H1 (cell line): ENCODE measurements at regions not wholly inside any gene's neighbourhood (a gene's known extent, or its start where the extent isn't known, plus 50 kb on each side); places are given as distances from the start of the nearest gene placed in this dataset.

Experiments used
- CTCF ChIA-PET: fragments of 300-600 bp; sonication (Branson Sonifier 250); formaldehyde crosslinking; loops from one replicate; lab custom pipeline; 2021; ENCODE audit not compliant: partially characterized antibody; lab: Charles Lee
- POLR2A ChIA-PET: fragments of 300-600 bp; sonication (Branson Sonifier 250); formaldehyde crosslinking; loops from one replicate; lab custom pipeline; 2021; ENCODE audit warnings: inconsistent platforms; ENCODE audit not compliant: partially characterized antibody; lab: Charles Lee
- DNase-seq, 2 experiments: peaks; one replicate each; pipeline versions ENCODE4 v3.0.0 to v3.0.0-alpha.2; 2010 to 2022; ENCODE audit warnings: low spot score in 2 of 2, low read depth in 1 of 2, mixed read lengths in 1 of 2
- FAIRE-seq: peaks from 2 replicates; lab custom pipeline; 2011; peaks lifted over from hg19 to GRCh38; lab: Jason Lieb, UNC
- H2AFZ ChIP-seq: 2 replicates; pipeline ENCODE4 v1.8.1; 2012; ENCODE audit warnings: low read length, inconsistent platforms
- H2AK5ac ChIP-seq: 2 replicates; pipeline ENCODE4 v1.6.1; 2013; ENCODE audit warnings: low read depth, low read length
- H2BK120ac ChIP-seq: replicated peaks from 2 replicates; pipeline ENCODE3; 2013; ENCODE audit warnings: low read depth, low read length, inconsistent platforms
- H2BK12ac ChIP-seq: 2 replicates; pipeline ENCODE4 v1.6.1; 2013; ENCODE audit warnings: low read depth, low read length
- H2BK15ac ChIP-seq: 2 replicates; pipeline ENCODE4 v1.6.1; 2013; ENCODE audit warnings: low read length
- H2BK20ac ChIP-seq: 2 replicates; pipeline ENCODE4 v1.6.1; 2013; ENCODE audit warnings: low read length
- H2BK5ac ChIP-seq: 2 replicates; pipeline ENCODE4 v1.6.1; 2013; ENCODE audit warnings: low read depth, low read length
- H3K14ac ChIP-seq: 2 replicates; pipeline ENCODE4 v1.6.1; 2013; ENCODE audit warnings: inconsistent platforms; ENCODE audit not compliant: insufficient read length
- H3K18ac ChIP-seq: 2 replicates; pipeline ENCODE4 v1.6.1; 2013; ENCODE audit warnings: low read length; ENCODE audit errors: extremely low read depth
- H3K23ac ChIP-seq: 2 replicates; pipeline ENCODE4 v1.6.1; 2013; ENCODE audit warnings: inconsistent platforms; ENCODE audit not compliant: insufficient read length
- H3K23me2 ChIP-seq: 2 replicates; pipeline ENCODE4 v1.6.1; 2013; ENCODE audit warnings: low read depth, low read length
- H3K27ac ChIP-seq: 2 replicates; pipeline ENCODE4 v1.6.1; 2011; ENCODE audit warnings: low read depth, low read length, inconsistent platforms
- H3K27me3 ChIP-seq, 4 experiments: replicated peaks in 1 of 4; 1 replicate in 1 of 4; 2 replicates in 3 of 4; pipeline versions ENCODE4 v1.6.1 to v1.8.1; 2011 to 2013; ENCODE audit warnings: low read length in 3 of 4, mild to moderate bottlenecking in 3 of 4, inconsistent platforms in 2 of 4, mixed read lengths in 2 of 4, moderate library complexity in 1 of 4; ENCODE audit not compliant: control insufficient read depth in 3 of 4, insufficient read depth in 3 of 4; ENCODE audit errors: extremely low read depth in 1 of 4
- H3K36me3 ChIP-seq, 4 experiments: 2 replicates each; pipeline versions ENCODE4 v1.6.1 to v1.8.1; 2011 to 2013; ENCODE audit warnings: mild to moderate bottlenecking in 4 of 4, low read length in 3 of 4, moderate library complexity in 2 of 4, control low read depth in 1 of 4, inconsistent platforms in 1 of 4; ENCODE audit not compliant: insufficient read depth in 4 of 4, control insufficient read depth in 2 of 4
- H3K4ac ChIP-seq: replicated peaks from 2 replicates; pipeline ENCODE3; 2013; ENCODE audit warnings: low read length, low read depth, mixed read lengths, inconsistent platforms; ENCODE audit not compliant: insufficient read length
- H3K4me1 ChIP-seq, 4 experiments: replicated peaks in 1 of 4; 1 replicate in 1 of 4; 2 replicates in 3 of 4; pipeline versions ENCODE4 v1.6.1 to v1.8.1; 2011 to 2013; ENCODE audit warnings: low read length in 3 of 4, inconsistent platforms in 2 of 4, mixed read lengths in 1 of 4; ENCODE audit not compliant: insufficient read depth in 4 of 4, control insufficient read depth in 3 of 4
- H3K4me2 ChIP-seq, 2 experiments: 2 replicates each; pipeline versions ENCODE4 v1.6.1 to v1.8.1; 2011 to 2013; ENCODE audit warnings: low read depth in 2 of 2, low read length in 2 of 2, control low read depth in 1 of 2, inconsistent platforms in 1 of 2, mild to moderate bottlenecking in 1 of 2; ENCODE audit not compliant: insufficient read depth in 1 of 2
- H3K4me3 ChIP-seq, 4 experiments: fragments of 200-600, 300-600 bp in 1 of 4; sonication (generic), shearing (Covaris generic), sonication (Bioruptor Twin) in 1 of 4; 2 replicates each; pipeline versions ENCODE4 v1.5.1 to v1.8.1; 2011 to 2016; ENCODE audit warnings: low read length in 4 of 4, low read depth in 3 of 4, control low read depth in 2 of 4, inconsistent platforms in 2 of 4, mild to moderate bottlenecking in 2 of 4, mixed read lengths in 1 of 4, moderate library complexity in 1 of 4; ENCODE audit not compliant: insufficient read depth in 2 of 4; ENCODE audit errors: extremely low read depth in 1 of 4
- H3K56ac ChIP-seq: replicated peaks from 2 replicates; pipeline ENCODE3; 2013; ENCODE audit warnings: low read depth, mild to moderate bottlenecking, mixed read lengths, low read length, inconsistent platforms; ENCODE audit not compliant: insufficient read length
- H3K79me1 ChIP-seq: 2 replicates; pipeline ENCODE4 v1.6.1; 2013; ENCODE audit warnings: low read depth, low read length, control low read depth
- H3K79me2 ChIP-seq, 2 experiments: 2 replicates each; pipeline versions ENCODE4 v1.6.1 to v1.8.1; 2012 to 2013; ENCODE audit warnings: low read length in 2 of 2, mild to moderate bottlenecking in 2 of 2, inconsistent platforms in 1 of 2; ENCODE audit not compliant: insufficient read depth in 2 of 2, control insufficient read depth in 1 of 2
- H3K9ac ChIP-seq, 4 experiments: replicated peaks in 1 of 4; 1 replicate in 1 of 4; 2 replicates in 3 of 4; pipeline versions ENCODE4 v1.6.1 to v1.8.1; 2011 to 2013; ENCODE audit warnings: low read depth in 3 of 4, low read length in 3 of 4, control low read depth in 2 of 4, mild to moderate bottlenecking in 2 of 4, moderate library complexity in 2 of 4, inconsistent platforms in 1 of 4; ENCODE audit errors: extremely low read depth in 1 of 4
- H3K9me3 ChIP-seq, 2 experiments: 2 replicates each; pipeline versions ENCODE4 v1.6.1 to v1.8.1; 2012 to 2013; ENCODE audit warnings: mild to moderate bottlenecking in 2 of 2, moderate library complexity in 2 of 2, control low read depth in 1 of 2, inconsistent platforms in 1 of 2, low read depth in 1 of 2, low read length in 1 of 2, mixed read lengths in 1 of 2; ENCODE audit not compliant: insufficient read depth in 2 of 2
- H4K20me1 ChIP-seq, 2 experiments: replicated peaks in 1 of 2; 2 replicates each; pipeline versions ENCODE3 to v1.8.1; 2011 to 2013; ENCODE audit warnings: inconsistent platforms in 2 of 2, low read length in 2 of 2, mild to moderate bottlenecking in 1 of 2; ENCODE audit not compliant: insufficient read depth in 2 of 2, control insufficient read depth in 1 of 2
- H4K5ac ChIP-seq: 2 replicates; pipeline ENCODE4 v1.6.1; 2013; ENCODE audit warnings: low read length, low read depth, mixed read lengths, inconsistent platforms; ENCODE audit not compliant: insufficient read length
- H4K8ac ChIP-seq: 2 replicates; pipeline ENCODE4 v1.8.0; 2013; ENCODE audit warnings: mild to moderate bottlenecking, moderate library complexity, low read length, inconsistent platforms; ENCODE audit not compliant: insufficient read depth; ENCODE audit errors: extremely low read depth
- H4K91ac ChIP-seq: replicated peaks from 2 replicates; pipeline ENCODE3; 2013; ENCODE audit warnings: low read length, mixed read lengths, inconsistent platforms; ENCODE audit not compliant: insufficient read length
- EP300 ChIP-seq, 2 experiments: IDR thresholded peaks; 1 replicate in 1 of 2; 2 replicates in 1 of 2; pipeline ENCODE4 v1.6.1; 2011 to 2012; ENCODE audit warnings: low read depth in 2 of 2, low read length in 2 of 2, mild to moderate bottlenecking in 2 of 2, borderline replicate concordance in 1 of 2, inconsistent platforms in 1 of 2, moderate library complexity in 1 of 2
- GABPA ChIP-seq: IDR thresholded peaks from 2 replicates; pipeline ENCODE4 v1.6.1; 2011; ENCODE audit warnings: mild to moderate bottlenecking, low read length, moderate library complexity, borderline replicate concordance; ENCODE audit not compliant: insufficient read depth
- JUND ChIP-seq: IDR thresholded peaks from 2 replicates; pipeline ENCODE4 v1.6.1; 2011; ENCODE audit warnings: mild to moderate bottlenecking, improper control_type of control experiment, low read length
- NANOG ChIP-seq: IDR thresholded peaks from 2 replicates; pipeline ENCODE4 v1.6.1; 2011; ENCODE audit warnings: low read length, low read depth, mild to moderate bottlenecking, inconsistent platforms; ENCODE audit not compliant: insufficient read depth, poor library complexity, severe bottlenecking
- POLR2A ChIP-seq, 2 experiments: IDR thresholded peaks; 1 replicate in 1 of 2; 2 replicates in 1 of 2; pipeline ENCODE4 v1.6.1; 2011; ENCODE audit warnings: low read depth in 2 of 2, low read length in 2 of 2, mild to moderate bottlenecking in 2 of 2; ENCODE audit errors: control extremely low read depth in 1 of 2
- RNF2 ChIP-seq: fragments of 200-900, 300-1000 bp; sonication (generic); IDR thresholded peaks from 2 replicates; pipeline ENCODE4 v1.7.1; 2016; ENCODE audit warnings: borderline replicate concordance, low read depth, mild to moderate bottlenecking, antibody characterized with exemption, low read length; ENCODE audit not compliant: poor library complexity, severe bottlenecking; ENCODE audit errors: missing control alignments
- SIRT6 ChIP-seq: IDR thresholded peaks from one replicate; pipeline ENCODE4 v1.7.1; 2012; ENCODE audit warnings: low read length, inconsistent platforms
- SIX5 ChIP-seq: IDR thresholded peaks from 2 replicates; pipeline ENCODE4 v1.6.1; 2011; ENCODE audit warnings: mild to moderate bottlenecking, low read depth, low read length
- SP1 ChIP-seq: IDR thresholded peaks from 2 replicates; pipeline ENCODE4 v1.6.1; 2011; ENCODE audit warnings: low read depth, low read length
- SUZ12 ChIP-seq: fragments of 200-600 bp; sonication (generic); IDR thresholded peaks from 2 replicates; pipeline ENCODE4 v1.6.1; 2012; ENCODE audit warnings: mild to moderate bottlenecking, inconsistent platforms, low read length, moderate library complexity, mixed read lengths
- TAF1 ChIP-seq: IDR thresholded peaks from 2 replicates; pipeline ENCODE4 v1.6.1; 2011; ENCODE audit warnings: mild to moderate bottlenecking, low read depth, low read length
- WGBS, 2 experiments: shearing (Covaris generic) in 1 of 2; methylation state at CpG; one replicate each; pipeline versions ENCODE4 v1.1.6 to v1.1.7; 2013 to 2015; ENCODE audit warnings: low lambda C conversion rate in 2 of 2, mixed read lengths in 2 of 2, inconsistent platforms in 1 of 2, low coverage in 1 of 2, missing lambda C conversion rate in 1 of 2; ENCODE audit not compliant: insufficient replicate concordance in 2 of 2, insufficient coverage in 1 of 2, insufficient read length in 1 of 2; ENCODE audit errors: extremely low coverage in 1 of 2, missing lambda C conversion rate in 1 of 2; 5-methylcytosine and 5-hydroxymethylcytosine counted together
- TF ChIP-seq, protein P1 (sequence below): IDR thresholded peaks from 2 replicates; pipeline ENCODE4 v1.6.1; 2012; ENCODE audit warnings: inconsistent platforms

DNA sequence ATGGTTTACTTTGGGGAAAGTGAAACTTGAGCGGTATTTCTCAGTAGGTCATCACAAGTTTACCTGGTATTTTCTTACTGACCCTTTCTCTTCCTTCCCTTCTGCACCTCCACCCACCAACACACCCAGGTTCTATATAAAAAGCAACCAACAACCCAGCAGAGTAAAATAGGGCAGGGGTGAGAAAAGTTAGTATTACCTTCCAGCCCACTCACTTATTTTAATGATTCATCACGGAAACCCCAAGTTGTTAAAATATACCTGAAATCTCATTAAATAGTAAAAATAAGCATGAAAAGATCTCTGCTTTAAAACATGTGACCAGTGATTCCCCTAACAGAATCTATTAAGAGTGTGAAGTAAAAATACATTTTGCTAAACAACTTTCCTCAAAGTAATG lies 306.1 kb downstream of the ZEB2 start:
- no peak overlapping the region for H3K18ac ChIP-seq
- TF ChIP-seq SIRT6 (no peak), GABPA (no peak), POLR2A (IDR thresholded peaks at IDR 0.05; ENCODE audit: control extremely low read depth in 1 of 2, low read depth in 2 of 2, low read length in 2 of 2) (no peak), RNF2 (no peak), EP300 (IDR thresholded peaks at IDR 0.05; ENCODE audit: borderline replicate concordance in 1 of 2, low read depth in 2 of 2, low read length in 2 of 2) (no peak), TAF1 (no peak), SUZ12 (no peak), SP1 (no peak), SIX5 (no peak), NANOG (no peak), JUND (no peak)
- TF ChIP-seq, protein P1, sequence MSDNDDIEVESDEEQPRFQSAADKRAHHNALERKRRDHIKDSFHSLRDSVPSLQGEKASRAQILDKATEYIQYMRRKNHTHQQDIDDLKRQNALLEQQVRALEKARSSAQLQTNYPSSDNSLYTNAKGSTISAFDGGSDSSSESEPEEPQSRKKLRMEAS = no peak

More for the DNA sequence above, 306.1 kb downstream of the ZEB2 start:
- no peak overlapping the region for H2AK5ac ChIP-seq
- H2AFZ ChIP-seq = no peak overlapping the region
- no peak overlapping the region for H2BK5ac ChIP-seq
- no peaks in the 10 kb centered on the region for H3K27me3 ChIP-seq
- no peak overlapping the region for H3K4me3 ChIP-seq
- H4K5ac ChIP-seq = no peak overlapping the region
- H3K23ac ChIP-seq = no peak overlapping the region
- no peak overlapping the region for H4K91ac ChIP-seq
- H3K36me3 ChIP-seq = no peaks in the 10 kb centered on the region
- ChIA-PET POLR2A (no interaction called here), CTCF (no interaction called here)
- no peak for FAIRE-seq
- no peak overlapping the region for H3K4ac ChIP-seq
- no peak overlapping the region for H3K4me2 ChIP-seq
- no peak overlapping the region for H2BK12ac ChIP-seq
- no peak overlapping the region for H3K14ac ChIP-seq
- H2BK20ac ChIP-seq = no peak overlapping the region
- no peaks in the 10 kb centered on the region for H4K20me1 ChIP-seq
- no peaks in the 10 kb centered on the region for H3K79me2 ChIP-seq
- no peak for DNase-seq
- H2BK15ac ChIP-seq = no peak overlapping the region
- no peak overlapping the region for H3K27ac ChIP-seq
- no peak overlapping the region for H3K9ac ChIP-seq
- H2BK120ac ChIP-seq = no peak overlapping the region
- H3K56ac ChIP-seq = no peak overlapping the region
- WGBS, 2 experiments = 93% methylated on average over 2 of the region's 2 CpGs; no CpG with 5 or more reads in 1 of the 2 experiments
- no peaks in the 10 kb centered on the region; a peak in 1 of 7 replicates for H3K4me1 ChIP-seq
- H4K8ac ChIP-seq = no peak overlapping the region
- no peaks in the 10 kb centered on the region for H3K23me2 ChIP-seq
- H3K79me1 ChIP-seq = no peaks in the 10 kb centered on the region
- H3K9me3 ChIP-seq = no peaks in the 10 kb centered on the region
